CD4-positive, alpha-beta T cell (primary cell): ENCODE measurements at regions not wholly inside any gene's neighbourhood (a gene's known extent, or its start where the extent isn't known, plus 50 kb on each side); places are given as distances from the start of the nearest gene placed in this dataset.

Source experiments
- ATAC-seq: fragments of 200-7000 bp; cut with Tn5 transposase; one replicate; pipeline ENCODE4 v1.10.0; 2022; ENCODE audit warnings: mild to moderate bottlenecking; ENCODE audit not compliant: poor library complexity
- CTCF ChIA-PET: fragments of 350-600 bp; sonication (Branson Sonifier 250); formaldehyde crosslinking; loops from one replicate; lab custom pipeline; 2021; ENCODE audit warnings: antibody characterized with exemption, inconsistent platforms; lab: Charles Lee
- POLR2A ChIA-PET: fragments of 350-600 bp; sonication (Branson Sonifier 250); formaldehyde crosslinking; loops from one replicate; lab custom pipeline; 2021; ENCODE audit warnings: antibody characterized with exemption, inconsistent platforms; lab: Charles Lee
- DNase-seq, 14 experiments: peaks; one replicate each; pipeline ENCODE4 v3.0.0-alpha.2; 2013 to 2020; ENCODE audit warnings: mixed read lengths in 2 of 14
- H3K27ac ChIP-seq, 2 donors: one replicate each; pipeline versions ENCODE4 v1.5.1 to v1.7.0; 2013; ENCODE audit warnings: low read length in 2 of 2, low read depth in 1 of 2, mild to moderate bottlenecking in 1 of 2
- H3K27me3 ChIP-seq, 2 experiments: 1 replicate in 1 of 2; 2 replicates in 1 of 2; pipeline versions ENCODE4 v1.6.1 to v1.7.0; 2013; ENCODE audit warnings: low read length in 2 of 2, control low read depth in 1 of 2, mild to moderate bottlenecking in 1 of 2, moderate library complexity in 1 of 2; ENCODE audit not compliant: insufficient read depth in 2 of 2, control insufficient read depth in 1 of 2
- H3K36me3 ChIP-seq: one replicate; pipeline ENCODE4 v1.6.1; 2013; ENCODE audit warnings: low read length, control low read depth; ENCODE audit not compliant: insufficient read depth
- H3K4me1 ChIP-seq: one replicate; pipeline ENCODE4 v1.6.1; 2013; ENCODE audit warnings: low read length, control low read depth; ENCODE audit not compliant: insufficient read depth
- H3K4me3 ChIP-seq: one replicate; pipeline ENCODE4 v1.5.1; 2013; ENCODE audit warnings: mild to moderate bottlenecking, low read length, moderate library complexity
- H3K9me3 ChIP-seq, 2 experiments: 1 replicate in 1 of 2; 2 replicates in 1 of 2; pipeline versions ENCODE4 v1.6.1 to v1.7.0; 2013; ENCODE audit warnings: low read length in 2 of 2, mild to moderate bottlenecking in 2 of 2, control low read depth in 1 of 2, moderate library complexity in 1 of 2; ENCODE audit not compliant: control insufficient read depth in 1 of 2, insufficient read depth in 1 of 2
- H3K27ac Mint-ChIP-seq: one replicate; pipeline ENCODE4 v1.8.0; 2020; ENCODE audit warnings: mixed read lengths
- H3K27me3 Mint-ChIP-seq: one replicate; pipeline ENCODE4 v1.8.0; 2021; ENCODE audit warnings: mixed read lengths
- H3K36me3 Mint-ChIP-seq: one replicate; pipeline ENCODE4 v1.8.0; 2021; ENCODE audit warnings: low read depth, mixed read lengths
- H3K4me1 Mint-ChIP-seq: one replicate; pipeline ENCODE4 v1.8.0; 2021; ENCODE audit warnings: low read depth, mixed read lengths
- H3K4me3 Mint-ChIP-seq: one replicate; pipeline ENCODE4 v1.8.0; 2020; ENCODE audit warnings: mild to moderate bottlenecking, mixed read lengths
- H3K9me3 Mint-ChIP-seq: one replicate; pipeline ENCODE4 v1.8.0; 2020; ENCODE audit warnings: mixed read lengths
- CTCF ChIP-seq: fragments of 200-600 bp; IDR thresholded peaks from one replicate; pipeline ENCODE4 v1.8.0; 2022; ENCODE audit warnings: antibody characterized with exemption, mild to moderate bottlenecking
- intact Hi-C, 2 experiments: fragments of 100-400 bp; cut with DNase I in 1 of 2; cut with micrococcal nuclease in 1 of 2; formaldehyde crosslinking; loops; one replicate each; pipeline versions ENCODE4 v1.15.1 to v1.9.0; 2023 to 2025; cut with DNase I, micrococcal nuclease

- H3K27ac ChIP-seq = no peak overlapping the region
- TF ChIP-seq CTCF = no peak
- H3K4me3 ChIP-seq = no peak overlapping the region
- no peaks in the 10 kb centered on the region for H3K27me3 ChIP-seq
- CTCF ChIA-PET = no interaction called here
- DNase-seq = no peak
- Mint-ChIP-seq H3K27ac (no peak overlapping the region), H3K36me3 (no peaks in the 10 kb centered on the region), H3K4me3 (no peak overlapping the region), H3K9me3 (peaks cover 6% of the 10 kb centered on the region), H3K4me1 (no peaks in the 10 kb centered on the region), H3K27me3 (no peaks in the 10 kb centered on the region)
- no peaks in the 10 kb centered on the region for H3K36me3 ChIP-seq
- no peaks in the 10 kb centered on the region for H3K9me3 ChIP-seq
- intact Hi-C loops = no loop called here
- POLR2A ChIA-PET = no interaction called here
- no peaks in the 10 kb centered on the region for H3K4me1 ChIP-seq
- ATAC-seq = no peak
Observed at GRCh38 chr18:42606886-42607495, 508.5 kb downstream of the RIT2 start.

GRCh38 chr18:42611134-42611533 is 504.4 kb downstream of the RIT2 start:
- Mint-ChIP-seq H3K4me3 (no peak overlapping the region), H3K36me3 (no peaks in the 10 kb centered on the region), H3K27ac (no peak overlapping the region), H3K27me3 (no peaks in the 10 kb centered on the region), H3K4me1 (no peaks in the 10 kb centered on the region), H3K9me3 (peaks cover 3% of the 10 kb centered on the region)
- no peak for TF ChIP-seq CTCF
- ChIA-PET POLR2A (no interaction called here), CTCF (no interaction called here)
- Histone ChIP-seq H3K27me3 (no peaks in the 10 kb centered on the region), H3K27ac (no peak overlapping the region), H3K9me3 (no peaks in the 10 kb centered on the region), H3K4me1 (no peaks in the 10 kb centered on the region), H3K4me3 (no peak overlapping the region), H3K36me3 (no peaks in the 10 kb centered on the region)
- no peak for DNase-seq
- intact Hi-C loops = no loop called here
- ATAC-seq = no peak

GRCh38 chr18:42614619-42615293 is 500.7 kb downstream of the RIT2 start:
- H3K36me3 ChIP-seq = no peaks in the 10 kb centered on the region
- H3K27me3 ChIP-seq = no peaks in the 10 kb centered on the region
- intact Hi-C loops = no loop called here
- no peak for TF ChIP-seq CTCF
- POLR2A ChIA-PET = no interaction called here
- no peaks in the 10 kb centered on the region for H3K9me3 ChIP-seq
- no peak overlapping the region for H3K27ac ChIP-seq
- H3K4me3 ChIP-seq = no peak overlapping the region
- no peaks in the 10 kb centered on the region for H3K4me1 ChIP-seq
- ATAC-seq (no peak), DNase-seq (no peak)
- CTCF ChIA-PET = no interaction called here
- H3K27me3 Mint-ChIP-seq = no peaks in the 10 kb centered on the region
- no peak overlapping the region for H3K27ac Mint-ChIP-seq
- H3K4me3 Mint-ChIP-seq = no peak overlapping the region
- H3K4me1 Mint-ChIP-seq = no peaks in the 10 kb centered on the region
- H3K9me3 Mint-ChIP-seq = peaks cover 8% of the 10 kb centered on the region
- H3K36me3 Mint-ChIP-seq = no peaks in the 10 kb centered on the region
